ENCODE measurements at regions not wholly inside any gene's neighbourhood (a gene's known extent, or its start where the extent isn't known, plus 50 kb on each side); places are given as distances from the start of the nearest gene placed in this dataset.
"Not testable (repeated sequence)": the region's sequence is repeated elsewhere in the genome, so short reads cannot be mapped to it uniquely, and the experiment has no call there.

- DNase-seq, result not testable (repeated sequence)
Measured at GRCh38 chr9:41606961-41607547, 417.9 kb upstream of the ZNG1F start.

- DNase-seq, result not testable (repeated sequence)
Measured at GRCh38 chr9:41565572-41565971, 376.5 kb upstream of the ZNG1F start.

All from eye (tissue), 1 donor.